Posterior vena cava (tissue), 2 donors: ENCODE measurements at regions not wholly inside any gene's neighbourhood (a gene's known extent, or its start where the extent isn't known, plus 50 kb on each side); places are given as distances from the start of the nearest gene placed in this dataset.
A peak's percentile ranks its signal among the peaks of the same experiment; 100 is the strongest.
"Not testable (repeated sequence)": the region's sequence is repeated elsewhere in the genome, so short reads cannot be mapped to it uniquely, and the experiment has no call there.

Source experiments
- DNase-seq: peaks from one replicate; pipeline ENCODE4 v3.0.0-alpha.2; 2020; ENCODE audit warnings: low spot score
- intact Hi-C, 2 donors: fragments of 100-400 bp; cut with DNase I; formaldehyde crosslinking; loops; one replicate each; pipeline versions ENCODE4 v1.14.1 to v1.14.2; 2022 to 2023
- donor health status: DM: yes; HTN: yes; CAD: no.
- donor health status: DM: yes; HTN: yes; CAD: no.

DNA sequence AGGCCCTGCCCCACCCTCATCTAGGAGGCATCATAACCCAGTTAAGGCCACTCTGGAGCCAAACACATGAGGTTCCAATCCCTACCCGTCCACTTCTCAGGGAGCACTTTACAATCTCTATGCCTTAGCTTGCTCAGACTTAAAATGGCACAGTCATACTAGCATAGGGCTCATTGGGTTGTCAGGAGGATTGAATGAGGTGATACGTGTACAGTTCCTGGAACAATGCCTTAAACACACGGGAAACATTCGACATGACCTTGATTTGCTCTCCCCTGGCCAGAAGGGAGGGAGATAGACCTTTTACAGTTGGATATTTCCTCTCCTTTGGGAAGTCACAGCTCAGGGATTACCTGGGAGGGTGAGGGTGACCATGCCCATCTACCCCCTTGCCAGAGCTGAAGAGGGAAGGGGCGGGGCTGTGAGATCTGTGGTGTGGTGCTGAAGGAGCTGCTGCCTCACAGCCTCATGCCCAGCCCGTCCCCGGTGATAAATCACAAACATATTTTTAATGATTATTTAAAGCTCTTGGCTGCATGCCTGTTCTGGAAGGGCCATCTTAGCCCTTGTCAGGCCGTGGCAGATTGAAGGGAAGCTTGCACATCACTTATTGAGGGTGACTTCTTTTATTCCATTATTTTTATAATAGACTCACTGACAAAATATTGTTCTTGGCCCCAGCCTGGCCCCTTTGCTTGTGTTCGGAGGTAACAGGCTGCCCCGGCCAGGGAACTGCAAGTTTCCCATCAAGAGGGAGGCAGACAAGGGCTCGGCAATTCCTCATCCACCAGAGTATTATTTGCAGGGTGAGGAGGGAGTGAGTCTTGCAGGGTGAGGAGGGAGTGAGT, 83.4 kb downstream of the FOXD2 start:
- no peak for DNase-seq
- intact Hi-C loops, result no loop called here

DNA sequence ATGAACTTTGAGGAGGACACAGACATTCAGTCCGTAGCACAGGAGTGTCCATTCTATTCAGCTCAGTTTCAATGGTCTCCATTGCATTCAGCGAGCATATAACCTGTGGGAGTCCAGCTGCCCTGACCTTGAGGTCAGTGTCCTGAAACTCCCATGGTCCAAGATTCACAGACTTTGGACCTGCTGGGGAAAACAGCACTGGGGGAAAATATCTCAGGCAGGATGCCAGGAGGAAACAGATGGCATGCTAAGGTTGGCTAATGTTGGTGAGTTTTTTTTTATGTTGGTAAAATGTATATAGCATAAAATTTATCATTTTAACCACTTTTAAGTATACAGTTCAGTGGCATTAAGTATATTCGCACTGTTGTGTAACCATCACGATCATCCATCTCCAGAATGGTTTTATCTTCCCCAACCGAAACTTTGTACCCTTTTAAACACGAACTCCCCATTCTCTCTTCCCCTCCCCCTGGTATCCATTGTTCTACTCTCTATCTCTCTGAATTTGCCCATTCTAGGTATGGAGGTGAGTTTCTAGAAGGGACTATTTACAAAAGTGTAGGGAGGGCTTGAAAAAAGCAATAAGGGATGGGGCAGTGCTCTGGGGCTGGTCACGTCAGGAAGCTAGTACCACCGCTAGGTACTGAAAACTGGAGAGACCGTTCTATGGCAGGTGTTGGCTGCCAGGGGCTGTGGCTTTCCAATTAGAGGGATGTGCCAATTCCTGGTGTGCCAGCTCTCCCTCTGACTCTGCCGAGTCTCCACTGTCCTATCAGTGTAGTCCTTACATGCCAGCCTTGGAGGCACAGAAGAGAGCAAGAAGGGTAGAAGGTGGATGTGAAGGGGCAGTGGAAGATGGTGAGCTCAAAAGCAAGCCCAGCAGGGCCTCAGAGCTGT, 85.3 kb downstream of the FOXD2 start:
- intact Hi-C loops, result no loop called here
- DNase-seq, result no peak

DNA sequence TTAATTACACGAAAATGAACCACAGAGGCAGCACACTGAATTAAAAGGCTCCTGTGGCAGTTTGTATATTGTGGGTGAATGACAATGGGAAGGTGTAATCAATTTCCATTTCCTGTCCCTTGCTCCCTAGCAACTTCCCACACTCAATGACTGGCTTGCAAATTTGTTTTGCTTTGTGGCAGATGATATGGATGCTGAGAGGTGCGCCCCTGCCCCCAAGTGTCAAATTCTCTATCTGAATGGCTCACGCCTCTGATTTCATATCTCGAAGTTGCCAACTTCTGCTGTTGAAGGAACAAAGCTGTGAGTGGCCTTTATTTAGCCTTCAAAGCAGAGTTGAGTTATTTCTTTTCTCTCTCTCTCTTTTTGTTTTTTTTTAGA, 86.0 kb downstream of the FOXD2 start:
- DNase-seq, result no peak
- intact Hi-C loops, result no loop called here

DNA sequence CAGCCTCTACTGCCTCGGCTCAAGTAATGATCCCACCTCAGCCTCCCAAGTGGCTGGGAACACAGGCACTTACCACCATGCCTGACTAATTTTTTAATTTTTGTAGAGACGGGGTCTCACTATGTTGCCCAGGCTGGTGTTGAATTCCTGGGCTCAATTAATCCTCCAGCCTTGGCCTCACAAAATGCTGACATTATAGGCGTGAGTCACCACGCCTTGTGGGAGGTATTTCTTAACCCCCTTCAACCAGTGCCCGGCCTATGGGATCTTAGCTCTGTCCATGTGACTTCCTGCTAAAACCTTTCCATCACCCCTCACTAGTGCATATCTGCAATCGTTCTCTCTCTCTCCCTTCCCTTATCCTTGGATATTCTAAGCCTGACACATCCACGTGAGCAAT, 86.4 kb downstream of the FOXD2 start:
- intact Hi-C loops, result no loop called here

DNA sequence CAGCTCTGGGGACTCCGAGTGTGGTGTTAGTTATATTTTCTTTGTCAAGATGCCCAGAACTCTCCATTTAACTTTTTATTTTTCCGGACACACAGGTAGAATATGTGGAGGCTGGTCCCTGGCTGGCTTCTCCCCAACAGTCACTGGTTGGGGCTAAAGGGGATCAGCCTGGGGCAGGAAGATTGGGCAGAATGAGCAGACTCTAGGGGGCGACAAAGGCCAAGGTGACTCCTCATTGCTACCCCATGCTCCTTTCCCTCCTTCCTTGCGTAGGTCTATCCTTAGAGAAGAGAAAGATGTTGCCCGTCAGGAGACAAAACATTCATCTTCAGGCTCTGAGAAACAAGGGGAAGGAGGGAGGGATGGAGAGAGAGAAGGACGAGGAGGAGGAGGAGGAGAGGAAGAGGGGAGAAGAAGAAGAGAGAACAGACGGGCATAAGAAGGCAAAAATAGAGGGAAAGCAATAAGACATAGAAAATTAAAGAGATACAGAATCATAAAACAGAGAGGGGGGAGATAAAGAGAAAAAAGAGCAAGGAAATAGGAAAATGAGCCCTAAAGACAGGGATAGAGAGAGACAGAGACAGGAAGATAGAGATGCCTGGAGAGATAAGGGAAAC, 89.9 kb downstream of the FOXD2 start:
- DNase-seq, result no peak
- intact Hi-C loops, result no loop called here

More for the DNA sequence above, 86.4 kb downstream of the FOXD2 start:
- DNase-seq, result no peak

DNA sequence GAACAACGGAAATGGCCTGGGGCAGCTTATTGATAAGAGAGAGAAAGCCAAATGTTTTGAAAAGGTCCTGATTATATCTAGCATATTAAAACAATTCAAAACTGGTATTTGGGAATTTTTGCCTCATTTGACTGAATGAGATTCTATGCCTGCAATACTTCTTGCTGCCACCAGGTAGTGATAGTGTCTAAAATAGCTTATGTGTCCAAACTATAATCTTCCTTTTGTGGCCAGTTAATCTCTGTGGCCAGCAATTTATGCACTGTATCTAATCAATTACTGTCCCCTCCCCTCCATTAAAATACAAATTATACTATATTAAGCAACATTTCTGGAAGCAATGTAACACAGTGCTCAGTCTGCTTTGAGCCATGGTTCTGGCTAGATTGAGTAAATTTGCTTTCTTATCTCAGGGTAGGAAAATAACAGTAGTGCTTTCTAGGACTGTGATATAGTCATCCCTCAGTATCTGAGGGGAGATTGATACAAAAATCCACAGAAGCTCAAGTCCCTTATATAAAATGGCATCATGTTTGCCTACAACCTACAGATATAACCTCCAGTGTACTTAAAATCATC, 91.8 kb downstream of the FOXD2 start:
- intact Hi-C loops, result no loop called here

DNA sequence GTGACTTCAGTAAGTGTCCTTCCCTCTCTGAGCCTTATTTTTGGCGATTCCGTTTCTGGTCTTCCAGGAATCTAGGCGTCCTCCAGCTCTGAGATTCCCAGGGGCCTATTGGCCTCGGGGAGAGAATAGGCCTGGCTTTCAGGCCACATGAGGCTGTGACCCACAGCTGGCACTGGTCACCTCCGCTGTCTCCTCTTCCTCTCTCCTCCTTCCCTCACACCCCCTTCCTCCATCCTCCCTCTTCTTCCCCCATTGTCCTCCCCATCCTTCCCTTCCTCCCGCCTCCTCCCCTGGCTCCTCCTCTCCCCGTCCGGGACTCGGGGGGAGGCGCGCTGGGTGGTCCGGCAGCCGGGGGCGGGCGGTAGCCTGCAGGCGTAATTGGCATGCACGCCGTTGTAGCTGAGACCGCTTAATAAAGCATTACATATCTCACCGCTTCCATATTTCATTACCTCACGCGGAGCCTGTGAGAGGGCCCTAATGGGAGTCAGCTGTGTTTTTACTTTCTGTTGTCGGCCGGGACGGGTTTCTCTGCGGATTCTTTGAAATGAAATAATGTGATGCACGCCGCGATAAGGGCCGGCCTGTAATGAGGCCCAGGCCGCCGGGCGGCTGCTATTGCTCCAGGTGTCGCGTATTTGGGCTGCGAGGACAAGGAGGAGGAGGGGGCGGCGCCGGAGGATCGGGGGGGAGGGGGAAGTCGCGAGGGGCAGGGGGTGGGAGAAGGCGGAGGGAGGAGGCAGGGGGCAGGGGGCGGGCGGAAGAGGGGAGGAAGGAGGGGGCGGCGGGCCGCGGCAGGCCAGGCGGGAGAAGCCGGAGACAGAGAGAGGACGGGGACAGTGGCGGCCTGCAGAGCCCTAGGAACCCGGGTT, 95.3 kb downstream of the FOXD2 start:
- intact Hi-C loops, result no loop called here
- peak; percentile 86 for DNase-seq

More for the DNA sequence above, 91.8 kb downstream of the FOXD2 start:
- DNase-seq, result no peak

DNA sequence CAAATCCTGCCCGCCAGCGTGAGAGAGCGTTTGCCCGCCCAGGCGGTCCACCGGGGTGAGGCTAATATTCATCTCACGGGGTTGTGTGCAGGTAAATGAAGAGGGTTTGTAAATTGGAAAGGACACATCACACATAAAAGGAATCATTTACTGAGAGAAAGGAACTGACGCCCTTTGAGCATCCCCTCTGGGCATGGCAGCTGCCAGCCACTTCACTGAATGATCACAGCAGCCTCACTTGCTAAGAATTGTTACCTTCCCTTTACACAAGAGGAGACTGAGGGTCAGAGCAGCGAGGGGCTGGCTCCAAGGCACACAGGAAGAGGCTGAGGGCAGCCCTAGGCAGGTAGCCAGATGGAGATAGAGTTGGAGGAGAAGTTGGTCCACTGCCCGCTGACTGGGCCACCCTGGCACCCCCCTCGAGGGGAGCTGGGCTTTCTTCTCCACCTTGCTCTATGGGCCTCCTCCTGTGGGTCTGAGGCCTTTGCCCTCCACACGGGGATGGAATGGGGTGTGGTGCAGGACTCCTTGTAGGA, 96.0 kb downstream of the FOXD2 start:
- intact Hi-C loops, result no loop called here

DNA sequence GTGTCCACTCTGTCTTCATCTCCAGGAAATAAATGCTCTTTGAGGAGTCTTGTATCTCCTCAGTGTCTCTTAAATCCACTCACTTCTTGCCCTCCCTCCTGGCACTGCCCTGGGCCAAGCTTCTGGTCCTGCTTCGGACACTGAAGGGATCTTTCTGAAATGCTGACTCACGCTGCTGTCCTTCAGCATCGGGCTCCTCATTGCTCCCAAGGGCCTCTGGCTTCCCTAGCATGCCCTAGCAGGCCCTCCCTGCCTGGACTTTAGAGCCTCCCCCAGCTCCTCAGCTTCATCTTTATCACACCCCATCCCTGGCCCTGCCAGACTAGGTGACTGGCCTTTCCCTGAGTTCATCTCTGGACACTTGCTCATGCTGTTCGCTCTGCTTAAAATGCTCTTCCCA, 96.6 kb downstream of the FOXD2 start:
- DNase-seq, result no peak
- intact Hi-C loops, result no loop called here

More for the DNA sequence above, 96.0 kb downstream of the FOXD2 start:
- DNase-seq, result no peak

DNA sequence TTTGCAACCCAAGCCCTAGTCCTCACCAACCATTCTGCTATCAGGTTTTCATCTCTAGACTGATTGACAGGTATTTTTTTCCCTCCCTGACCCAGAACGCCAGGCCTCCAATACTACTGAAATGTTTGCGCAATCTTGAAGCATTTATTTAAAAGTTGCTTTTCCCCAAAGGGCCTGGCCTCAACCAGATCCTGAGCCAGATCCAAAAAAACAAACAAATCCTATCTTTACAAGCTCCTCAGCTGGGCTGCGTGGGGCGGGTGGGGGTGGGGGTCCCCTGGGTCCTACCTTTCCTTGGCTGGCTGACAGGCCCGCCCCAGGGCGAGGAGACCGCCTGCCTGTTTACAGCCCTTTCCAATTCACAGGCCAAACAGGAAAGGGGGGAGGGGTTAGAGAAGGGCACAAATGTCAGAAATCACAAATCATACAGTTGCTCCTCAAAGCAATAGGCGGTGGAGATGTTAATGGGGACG, 98.8 kb downstream of the FOXD2 start:
- intact Hi-C loops, result no loop called here
- DNase-seq, result no peak

DNA sequence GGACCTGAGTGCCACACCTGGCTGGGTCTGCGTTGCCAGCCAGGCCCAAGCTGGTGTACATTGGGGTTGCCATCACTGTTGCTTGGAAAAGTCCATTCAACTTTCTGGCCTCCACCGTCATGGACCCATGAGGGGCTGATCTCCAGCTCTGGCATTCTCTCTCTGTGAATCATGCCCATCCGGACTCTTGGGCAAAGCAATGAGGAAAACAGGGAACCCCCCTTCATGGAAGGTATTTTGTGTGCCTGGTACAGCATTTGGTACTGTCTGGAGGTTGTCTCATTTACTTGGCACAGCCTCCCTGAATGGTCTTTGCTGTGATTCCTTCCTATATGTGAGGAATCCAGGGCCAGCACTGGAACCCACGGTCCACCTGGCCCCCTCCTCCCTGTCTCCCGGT, 99.4 kb downstream of the FOXD2 start:
- no peak for DNase-seq
- intact Hi-C loops, result no loop called here

DNA sequence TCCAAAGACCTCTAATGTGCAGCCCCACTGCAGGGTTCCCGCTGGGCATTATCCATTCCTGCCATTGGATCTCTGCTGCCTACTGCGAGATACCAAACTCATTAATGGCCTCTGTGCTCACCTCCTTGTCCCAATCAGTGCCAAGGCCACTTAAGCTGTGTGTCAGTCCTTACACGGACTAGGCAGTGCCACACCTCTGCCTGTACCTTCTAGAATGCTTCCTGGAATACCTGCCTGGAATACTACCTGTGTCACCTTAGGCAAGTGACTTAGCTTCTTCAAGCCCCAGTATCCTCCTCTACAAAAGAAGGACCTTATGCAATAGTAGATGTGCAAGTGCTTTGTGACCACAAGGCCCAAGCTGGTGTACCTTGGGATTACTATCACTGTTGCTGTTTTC, 100.1 kb downstream of the FOXD2 start:
- DNase-seq, result peak; percentile 9
- intact Hi-C loops, result no loop called here

DNA sequence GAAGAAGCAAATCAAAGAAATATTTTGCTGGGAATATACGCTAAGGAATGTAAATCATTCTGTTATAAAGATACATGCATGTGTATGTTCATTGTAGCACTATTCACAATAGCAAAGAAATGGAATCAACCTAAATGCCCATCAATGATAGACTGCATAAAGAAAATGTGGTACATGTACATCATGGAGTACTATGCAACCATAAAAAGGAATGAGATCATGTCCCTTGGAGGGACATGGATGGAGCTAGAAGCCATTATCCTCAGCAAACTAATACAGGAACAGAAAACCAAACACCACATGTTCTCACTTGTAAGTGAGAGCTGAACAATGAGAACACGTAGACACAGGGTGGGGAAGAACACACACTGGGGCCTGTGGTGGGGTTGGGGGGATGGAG, 100.7 kb downstream of the FOXD2 start:
- peak; percentile 17 for DNase-seq
- intact Hi-C loops, result not testable (repeated sequence)

DNA sequence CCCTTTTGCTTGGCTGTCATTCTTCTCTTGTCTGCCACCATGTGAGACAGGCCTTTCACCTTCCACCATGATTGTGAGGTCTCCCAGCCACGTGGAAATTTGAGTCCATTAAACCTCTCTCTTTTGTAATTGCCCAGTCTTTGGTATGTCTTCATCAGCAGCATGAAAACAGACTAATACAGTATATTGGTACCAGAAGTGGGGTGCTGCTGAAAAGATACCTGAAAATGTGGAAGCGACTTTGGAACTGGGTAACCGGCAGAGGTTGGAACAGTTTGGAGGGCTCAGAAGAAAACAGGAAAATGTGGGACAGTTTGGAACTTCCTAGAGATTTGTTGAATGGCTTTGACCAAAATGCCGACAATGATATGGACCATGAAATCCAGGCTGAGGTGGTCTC, 103.9 kb downstream of the FOXD2 start:
- intact Hi-C loops, result not testable (repeated sequence)
- DNase-seq, result peak; percentile 5

DNA sequence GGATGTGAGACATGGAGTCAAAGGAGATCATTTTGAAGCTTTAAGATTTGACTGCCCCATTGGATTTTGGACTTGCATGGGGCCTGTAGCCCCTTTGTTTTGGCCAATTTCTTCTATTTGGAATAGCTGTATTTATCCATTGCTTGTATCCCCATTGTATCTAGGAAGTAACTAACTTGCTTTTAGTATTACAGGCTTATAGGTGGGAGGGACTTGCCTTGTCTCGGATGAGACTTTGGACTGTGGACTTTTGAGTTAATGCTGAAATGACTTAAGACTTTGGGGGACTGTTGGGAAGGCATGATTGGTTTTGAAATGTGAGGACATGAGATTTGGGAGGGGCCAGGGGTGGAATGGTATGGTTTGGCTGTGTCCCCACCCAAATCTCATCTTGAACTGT, 105.2 kb downstream of the FOXD2 start:
- intact Hi-C loops, result not testable (repeated sequence)
- peak; percentile 10 for DNase-seq

DNA sequence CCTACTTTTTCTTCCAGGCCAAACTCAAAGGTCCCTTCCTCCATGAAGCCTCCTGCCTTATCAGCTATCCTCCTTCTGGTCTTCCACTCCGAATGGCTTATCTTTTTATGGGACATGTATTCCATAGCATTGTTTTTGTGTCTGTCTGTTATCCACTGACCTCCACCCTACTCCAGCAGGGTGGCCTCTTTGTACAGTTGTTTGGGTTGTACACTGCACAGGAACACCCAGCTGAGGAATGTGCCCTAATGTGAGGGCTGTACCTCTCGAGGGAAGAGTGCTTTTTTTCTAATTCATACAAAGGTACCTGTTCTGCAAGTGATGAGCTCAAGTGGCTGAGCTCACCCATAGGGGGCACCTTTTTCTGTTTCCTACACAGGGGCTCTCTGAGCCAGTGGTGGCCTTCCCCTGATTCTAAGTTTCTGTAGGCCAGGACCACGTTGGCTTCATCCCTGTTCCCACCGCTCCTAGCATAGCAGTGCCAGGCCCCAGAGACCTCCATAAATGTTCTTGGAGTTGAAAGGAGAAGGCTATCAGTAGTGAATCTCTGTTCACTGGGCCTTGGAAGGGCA, 108.2 kb downstream of the FOXD2 start:
- intact Hi-C loops, result no loop called here

DNA sequence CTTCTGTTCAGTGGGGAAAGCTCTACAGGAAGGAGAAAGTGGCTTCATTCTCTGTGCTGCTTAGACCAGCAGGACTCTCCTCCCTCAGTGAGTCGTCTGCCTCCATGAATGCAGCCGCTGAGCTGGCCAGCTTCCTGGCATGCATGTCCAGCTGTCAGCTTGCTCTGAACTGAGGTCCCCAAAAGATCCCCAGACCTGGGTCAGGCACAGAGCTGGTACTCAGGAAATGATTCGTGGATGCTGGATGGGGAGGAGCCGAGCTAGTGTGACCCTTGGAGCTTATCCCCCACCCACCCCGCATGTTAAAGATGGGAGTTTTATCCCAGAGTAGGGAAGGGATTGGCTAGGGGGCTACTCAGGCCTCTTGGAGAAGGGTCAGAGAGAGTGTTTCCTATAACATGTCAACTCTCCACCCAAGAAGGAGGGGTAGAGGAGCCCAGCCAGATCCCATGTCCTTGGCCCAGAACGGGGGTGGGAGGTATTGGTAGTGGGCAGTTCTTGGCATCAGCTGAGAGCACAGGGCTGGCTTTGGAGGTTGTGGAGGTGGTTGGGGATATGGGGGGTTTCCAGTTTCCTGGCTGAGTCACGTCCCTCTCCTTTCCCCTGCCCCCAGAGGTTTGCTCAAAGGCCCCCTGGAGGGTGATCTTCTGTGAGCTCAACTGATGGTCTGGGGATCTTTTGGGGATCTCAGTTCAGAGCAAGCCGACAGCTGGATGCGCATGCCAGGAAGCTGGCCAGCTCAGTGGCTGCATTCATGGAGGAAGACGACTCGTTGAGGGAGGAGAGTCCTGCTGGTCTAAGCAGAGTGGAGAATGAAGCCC, 110.1 kb downstream of the FOXD2 start:
- intact Hi-C loops, result no loop called here
- DNase-seq, result peak; percentile 73

More for the DNA sequence above, 108.2 kb downstream of the FOXD2 start:
- peak; percentile 8 for DNase-seq
